Umbilical cord (tissue), 1 donor: ENCODE measurements at regions not wholly inside any gene's neighbourhood (a gene's known extent, or its start where the extent isn't known, plus 50 kb on each side); places are given as distances from the start of the nearest gene placed in this dataset.
A peak's percentile ranks its signal among the peaks of the same experiment; 100 is the strongest.

Experiments used
- DNase-seq: peaks from one replicate; pipeline ENCODE4 v3.0.0-alpha.2; 2015; ENCODE audit warnings: low spot score

GRCh38 chr1:90650401-90650800 lies 66.7 kb downstream of the BARHL2 start:
- DNase-seq: no peak

GRCh38 chr1:90640325-90640724 lies 76.8 kb downstream of the BARHL2 start:
- DNase-seq: no peak

DNA sequence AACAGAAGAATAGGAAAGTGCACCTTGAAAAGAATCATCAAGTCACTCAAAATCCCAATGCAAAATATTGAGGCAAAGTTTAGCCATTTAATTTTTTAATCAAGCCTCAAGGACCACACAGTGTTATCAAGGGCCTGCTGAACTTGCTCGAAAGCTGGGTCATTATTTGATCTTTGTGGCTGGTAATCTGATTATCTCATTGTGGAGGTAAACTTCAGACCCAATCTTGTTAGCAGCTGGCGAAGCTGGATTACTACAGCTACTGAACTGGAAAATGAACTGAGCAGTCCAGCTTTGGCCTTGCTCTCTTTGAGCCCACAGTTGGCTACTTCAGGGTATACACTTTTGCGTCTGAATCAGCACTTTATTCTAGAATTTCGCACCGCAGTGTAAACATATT lies 94.4 kb downstream of the BARHL2 start:
- no peak for DNase-seq

- no peak for DNase-seq
Observed at GRCh38 chr1:90621986-90622385, 95.1 kb downstream of the BARHL2 start.

DNA sequence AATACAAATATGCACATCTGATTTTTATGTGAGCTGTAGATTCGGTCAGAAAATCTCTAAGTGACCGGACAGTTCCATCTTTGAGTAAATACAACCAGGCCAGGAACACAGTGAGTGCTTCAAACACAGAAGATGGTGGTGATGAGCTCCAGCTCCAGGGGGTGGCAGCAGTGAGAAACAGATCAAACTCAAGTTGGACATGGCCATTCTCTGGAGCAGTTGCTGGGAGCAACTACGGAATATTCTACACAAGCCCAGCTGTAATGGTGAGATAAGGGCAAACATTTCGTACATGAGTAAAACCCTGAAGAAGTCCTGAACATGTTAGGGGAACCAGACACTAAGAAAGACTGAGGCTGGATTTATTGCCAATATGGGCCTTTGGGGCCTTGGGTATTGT lies 100.7 kb downstream of the BARHL2 start:
- no peak for DNase-seq

DNA sequence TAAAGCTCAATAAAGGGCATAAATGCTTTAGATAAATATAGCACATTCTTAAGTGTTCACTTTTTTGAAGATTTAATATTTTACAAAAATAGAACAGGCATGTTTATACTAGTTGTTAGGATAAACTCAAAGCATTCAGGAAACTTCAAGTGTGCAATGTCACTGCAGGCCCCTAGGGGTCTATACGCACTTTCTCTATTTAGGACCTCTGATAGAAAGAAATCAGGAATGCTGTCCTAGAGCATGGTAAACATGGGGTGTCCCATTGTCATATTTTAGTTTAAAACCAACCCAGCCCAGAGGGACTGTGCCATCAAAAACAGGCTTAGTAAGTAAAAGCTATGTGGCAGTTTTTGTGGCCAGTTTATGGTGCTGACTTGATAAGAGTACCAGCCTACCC lies 102.2 kb downstream of the BARHL2 start:
- DNase-seq: peak; percentile 9

GRCh38 chr1:90613371-90613770 lies 103.7 kb downstream of the BARHL2 start:
- DNase-seq: no peak

DNA sequence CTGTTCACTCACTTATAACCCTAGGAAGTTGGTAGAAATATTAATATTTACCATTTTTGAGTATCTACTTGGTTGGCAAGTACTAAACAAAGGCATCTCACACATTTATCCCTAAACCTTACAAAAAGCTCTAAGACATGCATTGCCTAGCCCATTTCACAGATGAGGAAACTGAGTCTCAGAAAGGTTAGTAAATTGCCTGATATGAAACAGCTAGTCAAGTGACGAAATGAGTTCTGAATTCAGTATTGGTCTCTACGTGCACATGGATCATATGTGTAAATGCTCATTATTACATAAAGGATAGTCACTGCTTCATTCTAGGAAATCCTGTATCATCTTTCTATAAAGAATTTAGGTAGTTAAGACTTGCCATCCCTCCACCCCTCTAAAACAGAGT lies 105.1 kb downstream of the BARHL2 start:
- no peak for DNase-seq

DNA sequence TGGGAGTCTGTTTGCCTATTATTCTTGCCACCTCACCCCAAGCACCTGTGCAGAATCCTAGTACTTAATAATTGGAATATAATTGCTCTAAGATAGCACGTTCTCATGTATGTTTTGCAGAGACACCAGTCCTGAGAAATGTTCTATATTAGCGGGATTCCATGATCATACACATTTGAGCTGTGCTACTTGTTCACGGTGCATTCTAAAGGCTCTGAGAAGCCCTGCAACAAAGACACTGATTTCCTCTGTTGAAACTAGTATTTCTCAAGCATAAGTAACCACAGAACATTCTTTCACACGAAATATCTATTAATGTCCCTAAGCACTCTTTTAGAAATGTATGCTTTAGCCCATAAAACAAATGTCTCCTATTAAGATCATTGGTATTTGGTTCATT lies 109.4 kb downstream of the BARHL2 start:
- DNase-seq: no peak

DNA sequence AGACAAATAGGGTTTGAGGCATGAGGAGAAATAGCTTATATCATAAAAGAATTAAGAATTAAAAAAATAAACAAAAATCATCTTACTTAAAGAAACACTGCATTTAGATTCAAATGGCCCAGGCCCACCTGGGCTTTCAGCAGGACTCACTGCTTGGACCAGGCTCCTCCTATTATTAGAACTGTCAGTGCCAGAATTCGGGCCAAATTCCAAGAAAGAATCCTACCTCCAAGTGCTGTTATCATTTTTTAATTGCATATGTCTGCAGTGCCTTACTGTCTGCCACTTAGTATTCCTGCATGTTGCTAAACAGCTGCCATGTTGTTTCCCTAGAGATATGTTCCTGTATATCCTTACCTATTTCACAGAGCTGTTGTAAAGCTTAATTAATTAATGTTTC lies 112.0 kb downstream of the BARHL2 start:
- no peak for DNase-seq

DNA sequence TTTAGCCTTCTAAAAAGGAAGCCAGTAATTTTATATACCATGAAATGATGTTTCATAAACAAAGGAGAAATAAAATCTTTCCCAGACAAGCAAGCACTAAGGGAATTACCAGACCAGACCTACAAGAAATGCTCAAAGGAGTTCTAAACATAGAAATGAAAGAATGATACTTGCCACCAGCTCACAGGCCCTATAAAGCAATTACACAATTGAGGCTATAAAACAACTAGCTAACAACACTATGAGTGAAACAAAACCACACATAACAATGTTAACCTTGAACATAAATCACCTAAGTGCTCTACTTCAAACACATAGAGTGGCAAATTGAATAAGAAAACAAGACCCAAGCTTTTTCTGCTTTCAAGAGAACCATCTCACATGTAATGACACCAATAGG lies 123.8 kb downstream of the BARHL2 start:
- no peak for DNase-seq

GRCh38 chr1:90591970-90592356 lies 125.1 kb downstream of the BARHL2 start:
- no peak for DNase-seq

DNA sequence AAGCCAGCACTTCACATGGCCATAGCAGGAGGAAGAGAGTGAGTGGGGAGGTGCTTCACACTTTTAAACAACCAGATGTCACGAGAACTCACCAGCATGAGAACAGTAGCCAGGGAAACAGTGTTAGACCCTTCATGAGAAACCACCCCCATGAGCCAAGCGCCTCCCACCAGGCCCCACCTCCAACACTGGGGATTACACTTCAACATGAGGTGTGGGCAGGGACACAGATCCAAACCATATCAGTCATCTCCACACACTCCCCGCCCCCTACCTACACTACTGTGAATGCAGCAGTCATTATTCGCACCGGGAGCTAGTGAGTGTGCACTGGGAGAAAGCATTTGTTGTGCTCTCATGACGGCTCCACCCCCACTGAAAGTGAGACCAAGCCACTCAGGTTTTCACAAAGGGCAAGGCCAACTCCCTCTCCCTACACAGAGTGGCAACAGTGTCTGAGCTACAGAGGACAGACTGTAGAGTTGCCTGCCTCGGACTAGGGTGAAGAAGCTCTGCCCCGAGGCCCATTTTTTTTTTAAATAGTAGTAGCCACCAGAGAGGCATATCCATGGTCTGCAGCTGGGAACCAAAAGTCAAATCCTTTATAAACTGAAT lies 125.6 kb downstream of the BARHL2 start:
- no peak for DNase-seq

DNA sequence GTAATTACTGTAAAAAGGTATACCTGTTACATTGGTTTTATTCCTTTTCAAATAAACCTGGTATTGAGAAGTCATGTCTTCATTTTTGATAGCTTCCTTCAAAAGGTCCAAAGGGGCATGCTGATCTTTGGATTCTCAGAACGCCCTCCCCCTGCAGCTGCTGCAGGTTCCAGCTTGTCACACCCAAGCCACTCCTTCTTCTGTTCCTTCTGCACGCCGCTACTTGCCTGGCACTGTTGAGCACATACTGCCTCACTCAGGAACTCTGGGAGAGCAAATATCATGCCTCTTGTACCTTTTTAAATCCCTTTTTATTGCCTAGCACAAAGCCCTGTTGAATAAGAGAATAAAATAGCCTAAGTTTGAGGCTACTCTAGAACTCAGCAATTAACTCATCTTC lies 136.9 kb downstream of the BARHL2 start:
- peak; percentile 7 for DNase-seq

DNA sequence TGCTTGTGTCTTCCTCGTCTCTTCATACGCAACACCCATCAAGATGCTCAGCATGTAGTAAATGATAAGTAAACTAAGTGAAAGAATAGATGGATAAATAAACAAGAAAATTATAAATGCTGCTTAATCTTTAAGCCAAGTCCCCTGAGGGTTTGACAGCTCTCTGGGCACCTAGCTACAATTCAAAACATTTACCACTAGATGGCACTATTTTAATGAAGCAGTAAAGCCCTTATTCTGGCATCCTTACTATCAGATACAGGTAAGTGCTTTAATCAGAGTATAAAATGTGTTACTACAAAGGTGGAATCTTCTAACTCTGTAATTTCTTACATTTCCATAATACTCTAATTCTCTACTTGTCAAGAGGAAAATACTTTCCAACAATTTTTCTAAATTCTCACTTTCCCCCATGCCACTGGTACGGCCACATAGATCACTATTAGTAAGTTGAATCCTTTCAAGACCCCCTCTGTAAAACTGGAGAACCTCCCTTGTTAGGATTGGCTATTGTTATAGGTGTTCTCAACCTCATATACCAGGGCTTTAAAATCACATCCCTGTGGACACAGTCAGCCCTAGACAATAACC lies 137.8 kb downstream of the BARHL2 start:
- peak; percentile 27 for DNase-seq

- no peak for DNase-seq
Observed at GRCh38 chr1:90574692-90575370, 142.3 kb downstream of the BARHL2 start.

GRCh38 chr1:90573736-90574135 lies 143.4 kb downstream of the BARHL2 start:
- DNase-seq: no peak

GRCh38 chr1:90572446-90572845 lies 144.7 kb downstream of the BARHL2 start:
- no peak for DNase-seq

GRCh38 chr1:90568436-90568835 lies 148.7 kb downstream of the BARHL2 start:
- no peak for DNase-seq

- DNase-seq: no peak
Observed at GRCh38 chr1:90564164-90564563, 152.9 kb downstream of the BARHL2 start.

GRCh38 chr1:90562892-90563291 lies 154.2 kb downstream of the BARHL2 start:
- no peak for DNase-seq

DNA sequence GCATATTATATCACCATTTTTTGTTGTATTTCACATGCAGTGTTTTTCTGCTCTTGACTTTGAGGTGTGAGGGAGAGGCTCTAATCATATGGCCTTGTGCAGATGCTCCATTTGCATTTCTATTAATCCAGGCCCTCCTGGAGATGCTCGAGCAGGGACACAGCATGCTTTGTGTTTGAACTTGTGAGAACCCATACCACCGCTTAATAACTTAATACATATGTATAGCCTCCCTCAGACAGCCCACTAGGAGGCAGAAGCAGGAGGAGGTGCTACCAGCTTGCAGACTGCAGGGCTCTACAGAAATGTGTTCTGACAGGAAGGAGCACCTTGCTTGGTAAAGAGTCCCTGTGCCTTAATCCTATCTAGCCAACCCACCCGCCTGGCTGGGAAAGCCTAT lies 155.2 kb downstream of the BARHL2 start:
- no peak for DNase-seq

GRCh38 chr1:90561103-90561783 lies 155.9 kb downstream of the BARHL2 start:
- DNase-seq: no peak
